Stimulated activated CD4-positive, alpha-beta T cell treated with anti-CD3 and anti-CD28 coated beads, TNF-alpha, amount 100 ng/mL, for 24 hours (primary cell): ENCODE measurements at regions not wholly inside any gene's neighbourhood (a gene's known extent, or its start where the extent isn't known, plus 50 kb on each side); places are given as distances from the start of the nearest gene placed in this dataset.

Experiments
- DNase-seq, 3 experiments: peaks; one replicate each; pipeline ENCODE4 v3.0.0-alpha.2; 2020; ENCODE audit warnings: low read depth in 3 of 3

GRCh38 chr18:75538727-75539126 is 111.2 kb upstream of the SMIM21 start:
- DNase-seq, result no peak

GRCh38 chr18:75533950-75534349 is 106.4 kb upstream of the SMIM21 start:
- DNase-seq, result no peak

GRCh38 chr18:75533209-75533608 is 105.7 kb upstream of the SMIM21 start:
- no peak for DNase-seq

GRCh38 chr18:75531851-75532459 is 104.5 kb upstream of the SMIM21 start:
- no peak for DNase-seq

GRCh38 chr18:75531212-75531850 is 103.8 kb upstream of the SMIM21 start:
- no peak for DNase-seq

- no peak for DNase-seq
These were observed 103.2 kb upstream of the SMIM21 start for GRCh38 chr18:75530566-75531211.

GRCh38 chr18:75530118-75530517 is 102.6 kb upstream of the SMIM21 start:
- no peak for DNase-seq

- no peak for DNase-seq
These were observed 101.9 kb upstream of the SMIM21 start for GRCh38 chr18:75529394-75529793.

GRCh38 chr18:75527848-75528685 is 100.6 kb upstream of the SMIM21 start:
- DNase-seq, result no peak

- DNase-seq, result no peak
These were observed 98.5 kb upstream of the SMIM21 start for GRCh38 chr18:75526038-75526437.

- DNase-seq, result no peak
These were observed 97.8 kb upstream of the SMIM21 start for GRCh38 chr18:75525331-75525730.

GRCh38 chr18:75524841-75525240 is 97.3 kb upstream of the SMIM21 start:
- no peak for DNase-seq

GRCh38 chr18:75524181-75524580 is 96.7 kb upstream of the SMIM21 start:
- DNase-seq, result no peak

GRCh38 chr18:75521816-75522215 is 94.3 kb upstream of the SMIM21 start:
- no peak for DNase-seq

- DNase-seq, result no peak
These were observed 90.5 kb upstream of the SMIM21 start for GRCh38 chr18:75518007-75518406.

GRCh38 chr18:75517286-75517685 is 89.8 kb upstream of the SMIM21 start:
- DNase-seq, result no peak

- no peak for DNase-seq
These were observed 80.1 kb upstream of the SMIM21 start for GRCh38 chr18:75507636-75508035.

- no peak for DNase-seq
These were observed 79.4 kb upstream of the SMIM21 start for GRCh38 chr18:75506913-75507312.

GRCh38 chr18:75504469-75504868 is 77.0 kb upstream of the SMIM21 start:
- no peak for DNase-seq

GRCh38 chr18:75503615-75504014 is 76.1 kb upstream of the SMIM21 start:
- no peak for DNase-seq

- DNase-seq, result no peak
These were observed 74.8 kb upstream of the SMIM21 start for GRCh38 chr18:75502286-75502685.

GRCh38 chr18:75500545-75500944 is 73.0 kb upstream of the SMIM21 start:
- DNase-seq, result no peak
